H7 (cell line): ENCODE measurements at regions not wholly inside any gene's neighbourhood (a gene's known extent, or its start where the extent isn't known, plus 50 kb on each side); places are given as distances from the start of the nearest gene placed in this dataset.

Source experiments
- DNase-seq: peaks from one replicate; pipeline ENCODE4 v3.0.0; 2012
- H3K27me3 ChIP-seq: 2 replicates; pipeline ENCODE4 v1.6.0; 2011; ENCODE audit warnings: mild to moderate bottlenecking, low read length; ENCODE audit not compliant: control insufficient read depth, insufficient read depth
- H3K36me3 ChIP-seq: replicated peaks from 2 replicates; pipeline ENCODE4 v1.5.1; 2011; ENCODE audit warnings: low read length; ENCODE audit not compliant: control insufficient read depth, insufficient read depth
- H3K4me3 ChIP-seq: 2 replicates; pipeline ENCODE4 v1.5.1; 2011; ENCODE audit warnings: low read depth, mild to moderate bottlenecking, control low read depth, low read length, moderate library complexity; ENCODE audit not compliant: insufficient read depth

DNA sequence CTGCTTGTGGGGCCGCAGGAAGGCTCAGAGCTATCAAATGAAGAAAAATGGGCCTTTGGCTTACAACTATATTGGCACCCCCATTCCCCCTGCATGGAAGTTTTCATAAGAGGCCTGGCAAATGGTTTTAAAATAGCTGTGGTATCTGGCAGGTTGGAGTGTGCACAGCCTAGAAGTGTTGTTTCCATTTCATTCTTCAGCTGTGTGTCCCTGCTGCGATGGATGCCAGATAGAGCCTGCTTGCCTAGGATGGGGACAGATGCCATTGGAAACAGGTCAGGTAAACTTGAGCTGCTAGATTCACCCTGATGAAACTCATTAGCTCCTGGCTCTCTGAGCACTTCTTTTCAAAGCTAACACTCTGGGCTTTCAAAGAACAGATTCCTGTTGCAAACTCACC lies 183.3 kb downstream of the IRX1 start:
- Histone ChIP-seq H3K27me3 (no peaks in the 10 kb centered on the region), H3K36me3 (no peaks in the 10 kb centered on the region), H3K4me3 (no peak overlapping the region)
- no peak for DNase-seq

DNA sequence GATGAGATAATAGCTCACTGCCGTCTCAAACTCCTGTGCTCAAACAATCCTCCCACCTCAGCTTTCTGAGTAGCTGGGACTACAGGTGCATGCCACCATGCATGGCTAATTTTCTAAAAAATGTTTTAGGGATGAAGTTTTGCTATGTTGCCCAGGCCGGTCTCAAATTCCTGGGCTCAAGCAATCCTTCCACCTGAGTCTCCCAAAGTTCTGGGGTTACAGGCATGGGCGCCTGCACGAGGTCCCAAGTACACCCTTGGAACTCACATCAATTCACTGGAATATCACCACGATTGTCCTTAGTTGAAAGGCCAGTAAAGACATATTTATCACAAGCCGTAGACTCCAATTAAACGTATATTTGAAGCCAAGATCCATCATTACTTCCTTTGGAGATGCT lies 184.6 kb downstream of the IRX1 start:
- Histone ChIP-seq H3K36me3 (no peaks in the 10 kb centered on the region), H3K27me3 (no peaks in the 10 kb centered on the region), H3K4me3 (no peak overlapping the region)
- no peak for DNase-seq

DNA sequence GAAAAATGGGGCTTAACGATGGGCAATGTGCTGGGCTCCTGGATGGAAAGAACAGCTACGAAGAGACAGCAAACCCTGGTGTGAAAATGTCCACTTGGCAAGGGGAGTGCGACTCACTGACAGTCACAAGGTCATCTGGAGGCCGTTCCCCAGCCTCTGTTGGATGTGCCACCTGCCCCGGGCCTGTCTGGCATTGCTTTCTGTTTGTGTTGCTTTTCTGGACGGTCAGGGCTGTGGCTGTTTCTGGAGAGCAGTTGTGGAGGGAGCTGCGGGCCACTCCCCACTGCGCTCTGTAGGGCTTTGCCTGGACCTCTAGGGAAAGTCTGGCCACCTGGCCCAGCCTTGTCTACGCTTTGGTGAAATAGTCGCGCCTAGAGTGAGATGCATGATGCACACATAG lies 185.3 kb downstream of the IRX1 start:
- no peak for DNase-seq
- no peaks in the 10 kb centered on the region for H3K36me3 ChIP-seq
- no peak overlapping the region for H3K4me3 ChIP-seq
- no peaks in the 10 kb centered on the region for H3K27me3 ChIP-seq

GRCh38 chr5:3784854-3785253 lies 189.2 kb downstream of the IRX1 start:
- Histone ChIP-seq H3K36me3 (no peaks in the 10 kb centered on the region), H3K27me3 (no peaks in the 10 kb centered on the region), H3K4me3 (no peak overlapping the region)
- DNase-seq: no peak

DNA sequence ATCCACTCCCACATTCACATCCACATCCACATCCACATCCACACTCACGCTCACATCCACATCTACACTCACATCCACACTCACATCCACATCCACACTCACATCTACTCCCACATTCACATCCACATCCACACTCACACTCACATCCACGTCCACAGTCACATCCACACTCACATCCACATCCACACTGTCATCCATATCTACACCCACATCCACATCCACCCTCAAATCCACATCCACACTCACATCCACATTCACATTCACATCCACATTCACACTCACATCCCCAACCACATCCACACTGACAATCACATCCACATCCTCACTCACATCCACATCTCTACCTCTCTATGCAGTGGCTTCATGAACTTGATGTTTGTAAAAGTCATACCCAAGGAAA lies 190.5 kb downstream of the IRX1 start:
- Histone ChIP-seq H3K27me3 (no peaks in the 10 kb centered on the region), H3K36me3 (no peaks in the 10 kb centered on the region), H3K4me3 (no peak overlapping the region)
- DNase-seq: no peak

GRCh38 chr5:3786891-3787430 lies 191.3 kb downstream of the IRX1 start:
- H3K4me3 ChIP-seq: no peak overlapping the region
- DNase-seq: no peak

GRCh38 chr5:3787604-3788003 lies 192.0 kb downstream of the IRX1 start:
- DNase-seq: no peak
- H3K4me3 ChIP-seq: no peak overlapping the region
- no peaks in the 10 kb centered on the region for H3K36me3 ChIP-seq
- no peaks in the 10 kb centered on the region for H3K27me3 ChIP-seq

More at GRCh38 chr5:3786891-3787430, 191.3 kb downstream of the IRX1 start:
- no peaks in the 10 kb centered on the region for H3K36me3 ChIP-seq
- H3K27me3 ChIP-seq: no peaks in the 10 kb centered on the region

GRCh38 chr5:3789519-3790193 lies 194.0 kb downstream of the IRX1 start:
- Histone ChIP-seq H3K36me3 (no peaks in the 10 kb centered on the region), H3K4me3 (no peak overlapping the region), H3K27me3 (no peaks in the 10 kb centered on the region)
- DNase-seq: no peak

- DNase-seq: no peak
- no peaks in the 10 kb centered on the region for H3K27me3 ChIP-seq
- no peaks in the 10 kb centered on the region for H3K36me3 ChIP-seq
- no peak overlapping the region for H3K4me3 ChIP-seq
Measured at GRCh38 chr5:3793162-3793561, 197.5 kb downstream of the IRX1 start.

- no peak for DNase-seq
- Histone ChIP-seq H3K36me3 (no peaks in the 10 kb centered on the region), H3K4me3 (no peak overlapping the region), H3K27me3 (no peaks in the 10 kb centered on the region)
Measured at GRCh38 chr5:3794611-3795010, 199.0 kb downstream of the IRX1 start.

DNA sequence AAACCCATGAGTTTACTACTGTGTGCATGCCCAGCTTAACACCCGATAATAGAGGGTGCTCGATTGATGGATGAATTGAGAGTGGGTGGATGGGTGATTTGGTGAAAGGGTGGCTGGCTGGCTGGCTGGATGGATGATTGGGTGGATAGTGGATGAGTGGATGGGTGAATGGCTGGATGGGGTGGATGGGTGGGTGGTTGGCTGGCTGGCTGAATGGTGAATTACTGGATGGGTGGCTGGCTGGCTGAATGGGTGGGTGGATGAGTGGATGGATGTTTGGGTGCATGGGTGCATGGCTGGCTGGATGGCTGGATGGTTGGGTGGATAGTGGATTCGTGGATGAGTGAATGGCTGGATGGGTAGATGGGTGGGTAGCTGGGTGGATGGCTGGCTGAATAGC lies 201.1 kb downstream of the IRX1 start:
- Histone ChIP-seq H3K27me3 (no peaks in the 10 kb centered on the region), H3K4me3 (no peak overlapping the region)
- no peak for DNase-seq

GRCh38 chr5:3801967-3802366 lies 206.3 kb downstream of the IRX1 start:
- no peak for DNase-seq
- Histone ChIP-seq H3K36me3 (no peaks in the 10 kb centered on the region), H3K27me3 (no peaks in the 10 kb centered on the region), H3K4me3 (no peak overlapping the region)

More for the DNA sequence above, 201.1 kb downstream of the IRX1 start:
- H3K36me3 ChIP-seq: no peaks in the 10 kb centered on the region

DNA sequence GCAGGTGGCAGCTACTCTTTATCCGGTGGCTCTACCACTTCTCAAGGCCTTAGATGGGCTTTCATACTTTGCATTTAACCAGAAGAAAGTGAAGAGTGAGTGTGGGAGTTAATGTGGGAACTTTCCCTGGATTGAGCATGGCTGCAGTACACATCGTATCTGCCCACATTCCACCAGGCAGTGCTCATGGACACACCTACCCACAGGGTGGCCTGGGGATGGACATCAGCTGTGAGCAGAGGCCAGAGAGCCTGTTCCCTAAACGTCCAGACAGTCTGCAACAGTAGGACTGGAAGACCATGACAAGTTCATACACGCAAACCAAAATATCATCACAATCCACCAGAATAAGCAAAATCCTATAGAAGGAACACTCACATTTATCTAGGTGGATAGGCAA lies 213.8 kb downstream of the IRX1 start:
- H3K27me3 ChIP-seq: no peaks in the 10 kb centered on the region
- no peaks in the 10 kb centered on the region for H3K36me3 ChIP-seq
- DNase-seq: no peak
- H3K4me3 ChIP-seq: no peak overlapping the region

- Histone ChIP-seq H3K4me3 (no peak overlapping the region), H3K36me3 (no peaks in the 10 kb centered on the region), H3K27me3 (no peaks in the 10 kb centered on the region)
- DNase-seq: no peak
Measured at GRCh38 chr5:3811116-3811515, 215.5 kb downstream of the IRX1 start.

DNA sequence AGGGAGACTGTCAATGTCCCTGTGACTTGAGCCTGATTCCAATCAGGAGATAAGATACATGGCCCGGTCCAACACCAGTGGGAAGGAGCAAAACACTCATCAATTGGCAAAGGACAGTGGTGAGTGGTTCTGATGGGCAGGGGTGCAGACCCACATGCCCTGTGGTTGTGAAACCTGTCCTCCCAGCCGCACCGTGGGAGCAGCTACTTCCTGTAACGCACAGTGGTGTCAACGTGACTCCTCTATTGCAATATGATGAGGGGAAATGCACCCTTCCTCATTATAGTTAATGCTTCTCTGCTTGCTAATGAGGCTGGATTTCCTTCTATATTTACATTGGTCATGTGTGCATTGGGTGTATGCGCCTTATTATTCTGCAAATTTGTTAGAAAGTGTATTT lies 223.0 kb downstream of the IRX1 start:
- no peak for DNase-seq
- no peak overlapping the region for H3K4me3 ChIP-seq
- no peaks in the 10 kb centered on the region for H3K36me3 ChIP-seq
- H3K27me3 ChIP-seq: no peaks in the 10 kb centered on the region
